AG09319 (cell line): ENCODE measurements at regions not wholly inside any gene's neighbourhood (a gene's known extent, or its start where the extent isn't known, plus 50 kb on each side); places are given as distances from the start of the nearest gene placed in this dataset.

Experiments used
- DNase-seq: peaks from one replicate; pipeline ENCODE4 v3.0.0-alpha.2; 2010; ENCODE audit warnings: low read depth; ENCODE audit errors: extremely low read depth
- TF ChIP-seq, protein P1 (sequence below): IDR thresholded peaks from 2 replicates; pipeline ENCODE4 v1.5.1; 2011; ENCODE audit warnings: low read depth, mild to moderate bottlenecking, inconsistent platforms, low read length, moderate library complexity

DNA sequence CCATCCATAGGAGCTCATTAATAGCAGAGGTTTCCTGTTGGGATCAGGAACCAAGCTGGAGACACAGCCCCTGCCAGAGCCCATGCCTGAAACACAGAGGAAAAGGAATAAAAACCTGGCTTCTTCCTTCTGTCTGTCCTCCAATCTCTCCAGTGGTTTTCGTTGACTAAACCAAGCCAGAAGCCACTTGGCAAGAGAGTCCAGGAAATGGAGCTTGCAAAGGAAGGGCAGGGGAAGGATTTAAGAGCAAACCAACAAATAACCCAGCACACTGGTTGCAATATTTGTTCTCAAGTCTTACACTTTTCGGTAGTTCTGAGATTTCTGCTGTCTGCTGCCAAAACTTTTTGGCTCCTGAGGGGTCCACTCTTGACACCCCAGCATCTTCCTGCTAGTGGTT lies 137.0 kb upstream of the BMP2 start:
- TF ChIP-seq, protein P1, sequence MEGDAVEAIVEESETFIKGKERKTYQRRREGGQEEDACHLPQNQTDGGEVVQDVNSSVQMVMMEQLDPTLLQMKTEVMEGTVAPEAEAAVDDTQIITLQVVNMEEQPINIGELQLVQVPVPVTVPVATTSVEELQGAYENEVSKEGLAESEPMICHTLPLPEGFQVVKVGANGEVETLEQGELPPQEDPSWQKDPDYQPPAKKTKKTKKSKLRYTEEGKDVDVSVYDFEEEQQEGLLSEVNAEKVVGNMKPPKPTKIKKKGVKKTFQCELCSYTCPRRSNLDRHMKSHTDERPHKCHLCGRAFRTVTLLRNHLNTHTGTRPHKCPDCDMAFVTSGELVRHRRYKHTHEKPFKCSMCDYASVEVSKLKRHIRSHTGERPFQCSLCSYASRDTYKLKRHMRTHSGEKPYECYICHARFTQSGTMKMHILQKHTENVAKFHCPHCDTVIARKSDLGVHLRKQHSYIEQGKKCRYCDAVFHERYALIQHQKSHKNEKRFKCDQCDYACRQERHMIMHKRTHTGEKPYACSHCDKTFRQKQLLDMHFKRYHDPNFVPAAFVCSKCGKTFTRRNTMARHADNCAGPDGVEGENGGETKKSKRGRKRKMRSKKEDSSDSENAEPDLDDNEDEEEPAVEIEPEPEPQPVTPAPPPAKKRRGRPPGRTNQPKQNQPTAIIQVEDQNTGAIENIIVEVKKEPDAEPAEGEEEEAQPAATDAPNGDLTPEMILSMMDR = no peak
- DNase-seq = no peak

- DNase-seq = no peak
- TF ChIP-seq, protein P1 = no peak
Measured at GRCh38 chr20:6629564-6629963, 137.9 kb upstream of the BMP2 start.

- DNase-seq = no peak
- TF ChIP-seq, protein P1 = no peak
Measured at GRCh38 chr20:6626805-6627204, 140.7 kb upstream of the BMP2 start.

DNA sequence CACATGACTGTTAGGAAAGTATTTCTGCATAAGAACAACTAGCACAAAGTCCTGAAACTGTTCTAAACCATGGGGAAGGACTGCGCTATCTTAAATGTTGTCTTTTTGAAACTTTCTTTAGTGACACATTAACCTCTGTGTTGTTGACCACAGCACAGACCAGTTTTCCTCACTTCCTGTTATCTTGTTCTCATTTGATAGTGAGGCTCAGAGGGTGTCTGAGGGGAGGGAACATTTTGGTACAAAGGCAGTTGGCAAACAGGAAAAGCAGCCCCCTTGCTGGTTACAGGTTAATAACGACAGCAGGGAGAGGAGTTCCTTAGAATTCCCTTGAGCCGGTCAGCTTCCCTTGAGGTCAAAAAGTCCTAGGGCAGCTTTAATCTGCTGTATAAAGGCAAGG lies 143.5 kb upstream of the BMP2 start:
- TF ChIP-seq, protein P1 = no peak
- DNase-seq = no peak

GRCh38 chr20:6622041-6622440 lies 145.4 kb upstream of the BMP2 start:
- DNase-seq = no peak
- TF ChIP-seq, protein P1 = no peak

DNA sequence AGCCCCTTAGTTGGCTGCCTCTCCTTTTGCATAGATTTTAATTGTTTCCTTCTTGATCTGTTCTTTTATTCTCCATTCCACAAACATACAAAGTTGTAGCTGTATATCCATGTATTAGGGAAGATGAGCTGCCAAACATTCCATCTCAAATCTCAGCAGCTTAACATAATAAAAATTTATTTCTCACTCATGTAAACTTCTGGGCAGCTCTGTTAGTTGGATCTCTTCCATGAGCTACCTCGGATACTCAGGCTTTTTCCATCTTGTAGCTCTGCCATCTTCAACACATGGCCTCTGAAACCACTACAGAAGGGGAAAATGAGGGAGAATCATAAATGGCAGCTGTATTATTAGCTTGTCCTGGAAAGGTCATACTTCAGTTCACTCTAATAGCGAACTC lies 149.4 kb upstream of the BMP2 start:
- no peak for DNase-seq
- TF ChIP-seq, protein P1 = no peak

DNA sequence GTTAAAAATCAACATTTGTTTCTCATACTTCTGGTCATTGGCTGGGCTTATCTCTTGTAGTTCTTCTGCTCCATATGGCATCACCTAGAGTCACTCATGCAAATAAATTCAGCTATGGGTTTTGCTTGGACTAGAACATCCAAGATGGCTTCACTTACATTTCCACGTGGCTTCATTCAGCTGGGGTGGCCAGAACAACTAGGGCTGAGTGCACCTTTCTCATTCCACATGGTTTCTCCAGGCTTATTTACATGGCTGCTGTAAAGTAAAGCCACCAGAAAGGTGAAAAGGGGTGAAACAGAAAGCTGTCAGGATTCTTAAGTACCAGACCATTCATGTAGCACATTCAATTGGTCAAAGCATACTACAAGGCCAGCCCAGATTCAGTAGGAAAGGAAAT lies 151.1 kb upstream of the BMP2 start:
- TF ChIP-seq, protein P1 = no peak
- no peak for DNase-seq
